ENCODE measurements at regions not wholly inside any gene's neighbourhood (a gene's known extent, or its start where the extent isn't known, plus 50 kb on each side); places are given as distances from the start of the nearest gene placed in this dataset.

- Histone ChIP-seq H3K4me3 (ENCODE audit: insufficient read depth, low read depth, low read length) (no peak overlapping the region), H2BK20ac (ENCODE audit: low read depth, low read length) (no peak overlapping the region), H2AK9ac (replicated peaks; ENCODE audit: low read depth, low read length, poor library complexity) (no peak overlapping the region), H3K18ac (ENCODE audit: low read depth, low read length) (no peak overlapping the region), H3K9me1 (ENCODE audit: insufficient read depth, low read length) (no peaks in the 10 kb centered on the region), H3K9me3 (ENCODE audit: control insufficient read depth, insufficient read depth, low read length) (peaks cover 38% of the 10 kb centered on the region), H3K36me3 (ENCODE audit: control insufficient read depth, insufficient read depth, low read length) (no peaks in the 10 kb centered on the region), H4K8ac (ENCODE audit: low read depth in 2 of 2, low read length in 2 of 2) (no peak overlapping the region), H2AK5ac (ENCODE audit: low read depth, low read length) (no peak overlapping the region), H4K5ac (ENCODE audit: low read depth, low read length) (no peak overlapping the region), H3K23ac (ENCODE audit: low read depth, low read length) (no peak overlapping the region), H2BK5ac (ENCODE audit: low read depth, low read length, poor library complexity, severe bottlenecking) (no peak overlapping the region), H3K14ac (replicated peaks; ENCODE audit: low read depth, low read length) (no peak overlapping the region), H4K91ac (ENCODE audit: insufficient read depth, low read depth, low read length) (no peak overlapping the region), H2BK120ac (ENCODE audit: low read depth, low read length) (no peak overlapping the region), H3K9ac (ENCODE audit: low read depth, low read length) (no peak overlapping the region), H4K20me1 (ENCODE audit: insufficient read depth, low read length) (no peaks in the 10 kb centered on the region), H2BK15ac (ENCODE audit: low read depth, low read length) (no peak overlapping the region), H3K27ac (ENCODE audit: insufficient read depth, low read length) (no peak overlapping the region), H3K4me1 (ENCODE audit: control insufficient read depth, insufficient read depth, low read length) (no peaks in the 10 kb centered on the region), H3K56ac (ENCODE audit: extremely low read depth, insufficient read depth, low read length) (no peak overlapping the region), H3K79me1 (ENCODE audit: low read depth in 1 of 2, low read length in 2 of 2) (no peaks in the 10 kb centered on the region), H2AFZ (replicated peaks; ENCODE audit: low read length, poor library complexity) (no peak overlapping the region), H3K4me2 (ENCODE audit: low read depth, low read length) (no peak overlapping the region), H3K27me3 (ENCODE audit: control insufficient read depth, insufficient read depth, low read length) (no peaks in the 10 kb centered on the region), H3K4ac (ENCODE audit: low read depth, low read length) (no peak overlapping the region)
- dilution Hi-C loops (cut with HindIII; ENCODE audit: low sequenced_read_pairs, unreplicated experiment) (no loop called here), intact Hi-C loops (cut with micrococcal nuclease) (no loop called here), in situ Hi-C loops (cut with MboI; ENCODE audit: low sequenced_read_pairs) (no loop called here)
- ChIA-PET CTCF (no interaction called here), POLR2A (ENCODE audit: unreplicated experiment) (no interaction called here)
- DNase-seq: no peak
- TF ChIP-seq POLR2A (IDR thresholded peaks at IDR 0.05; ENCODE audit: low read depth, low read length) (no peak), MAZ (IDR thresholded peaks at IDR 0.05; ENCODE audit: borderline replicate concordance, low read depth, low read length) (no peak), RCOR1 (IDR thresholded peaks at IDR 0.05; ENCODE audit: insufficient replicate concordance, low read length) (no peak), MAFK (IDR thresholded peaks at IDR 0.05; ENCODE audit: low read depth, low read length) (no peak), FOS (IDR thresholded peaks at IDR 0.05; ENCODE audit: low read depth, low read length) (no peak), RAD21 (IDR thresholded peaks at IDR 0.05; ENCODE audit: low read length) (no peak), CTCF (conservative IDR thresholded peaks at IDR 0.05; ENCODE audit: low read depth, low read length) (no peak), MXI1 (IDR thresholded peaks at IDR 0.05; ENCODE audit: borderline replicate concordance, low read depth, low read length) (no peak), USF2 (IDR thresholded peaks at IDR 0.05; ENCODE audit: low read depth, low read length) (no peak), ELK1 (IDR thresholded peaks at IDR 0.05; ENCODE audit: borderline replicate concordance, low read depth, low read length) (no peak), NFE2L2 (IDR thresholded peaks at IDR 0.05; ENCODE audit: low read depth, low read length) (no peak), CEBPB (IDR thresholded peaks at IDR 0.05; ENCODE audit: low read depth, low read length) (no peak), RFX5 (IDR thresholded peaks at IDR 0.05; ENCODE audit: low read depth, low read length) (no peak), BHLHE40 (IDR thresholded peaks at IDR 0.05; ENCODE audit: low read depth, low read length) (no peak), CHD1 (IDR thresholded peaks at IDR 0.05; ENCODE audit: low read depth, low read length) (no peak), SMC3 (IDR thresholded peaks at IDR 0.05; ENCODE audit: low read depth, low read length) (no peak)
- no TSS peak for BruUV-seq (replicated peaks)
- WGBS, 2 experiments (ENCODE audit: extremely low coverage in 2 of 2, insufficient read length in 1 of 2): 80% methylated on average over 5 of the region's 13 CpGs; no CpG with 5 or more reads in 1 of the 2 experiments
- ATAC-seq (ENCODE audit: low read depth): no peak
Observed at GRCh38 chr22:47535681-47536080, 773.2 kb downstream of the TBC1D22A start.

All from IMR-90 (cell line).